Activated naive CD8-positive, alpha-beta T cell (primary cell): ENCODE measurements at regions not wholly inside any gene's neighbourhood (a gene's known extent, or its start where the extent isn't known, plus 50 kb on each side); places are given as distances from the start of the nearest gene placed in this dataset.
"Not testable (repeated sequence)": the region's sequence is repeated elsewhere in the genome, so short reads cannot be mapped to it uniquely, and the experiment has no call there.

Experiments used
- H3K27ac Mint-ChIP-seq: one replicate; pipeline ENCODE4 v1.8.0; 2021; ENCODE audit warnings: mixed read lengths
- H3K27me3 Mint-ChIP-seq: one replicate; pipeline ENCODE4 v1.8.0; 2021; ENCODE audit warnings: mixed read lengths
- H3K36me3 Mint-ChIP-seq: one replicate; pipeline ENCODE4 v1.8.0; 2021; ENCODE audit warnings: mixed read lengths
- H3K4me1 Mint-ChIP-seq: one replicate; pipeline ENCODE4 v1.8.0; 2021; ENCODE audit warnings: low read depth, mixed read lengths
- H3K4me3 Mint-ChIP-seq: one replicate; pipeline ENCODE4 v1.8.0; 2021; ENCODE audit warnings: mild to moderate bottlenecking, mixed read lengths
- H3K9me3 Mint-ChIP-seq: one replicate; pipeline ENCODE4 v1.8.0; 2021; ENCODE audit warnings: low read depth, mixed read lengths

DNA sequence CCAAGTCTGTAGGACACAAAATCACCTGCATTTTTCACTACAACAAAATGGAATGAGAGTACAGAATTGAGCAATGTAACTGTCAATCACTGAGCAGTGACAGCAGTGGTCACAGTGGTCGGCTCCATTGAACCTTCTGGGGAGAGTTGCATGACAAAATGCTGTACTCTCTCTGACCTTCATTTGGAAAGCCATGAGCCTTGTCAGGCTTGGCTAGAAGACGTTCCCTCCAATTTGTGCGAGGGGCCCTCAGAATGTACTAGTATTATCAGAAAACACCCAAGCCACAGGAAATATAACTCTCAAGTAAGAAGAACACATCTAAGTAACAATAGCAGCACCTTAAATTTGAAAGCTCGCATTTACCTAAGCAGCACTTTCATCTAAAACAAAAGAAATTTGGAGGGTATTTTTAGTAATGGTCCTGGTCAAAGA, 425.6 kb upstream of the MEF2C start:
- H3K36me3 Mint-ChIP-seq, result no peaks in the 10 kb centered on the region
- H3K27ac Mint-ChIP-seq, result no peak overlapping the region
- peaks cover 7% of the 10 kb centered on the region for H3K9me3 Mint-ChIP-seq
- peaks cover 5% of the 10 kb centered on the region for H3K4me1 Mint-ChIP-seq
- H3K27me3 Mint-ChIP-seq, result no peaks in the 10 kb centered on the region
- H3K4me3 Mint-ChIP-seq, result no peak overlapping the region

- no peaks in the 10 kb centered on the region for H3K36me3 Mint-ChIP-seq
- peaks cover 2% of the 10 kb centered on the region for H3K4me1 Mint-ChIP-seq
- H3K4me3 Mint-ChIP-seq, result no peak overlapping the region
- H3K27me3 Mint-ChIP-seq, result no peaks in the 10 kb centered on the region
- peaks cover 7% of the 10 kb centered on the region for H3K9me3 Mint-ChIP-seq
- no peak overlapping the region for H3K27ac Mint-ChIP-seq
Measured at GRCh38 chr5:89307972-89308371, 425.0 kb upstream of the MEF2C start.

- not testable (repeated sequence) for H3K4me1 Mint-ChIP-seq, H3K4me3 Mint-ChIP-seq, H3K27ac Mint-ChIP-seq, H3K9me3 Mint-ChIP-seq, H3K27me3 Mint-ChIP-seq, H3K36me3 Mint-ChIP-seq
Measured at GRCh38 chr5:89307141-89307540, 424.2 kb upstream of the MEF2C start.

DNA sequence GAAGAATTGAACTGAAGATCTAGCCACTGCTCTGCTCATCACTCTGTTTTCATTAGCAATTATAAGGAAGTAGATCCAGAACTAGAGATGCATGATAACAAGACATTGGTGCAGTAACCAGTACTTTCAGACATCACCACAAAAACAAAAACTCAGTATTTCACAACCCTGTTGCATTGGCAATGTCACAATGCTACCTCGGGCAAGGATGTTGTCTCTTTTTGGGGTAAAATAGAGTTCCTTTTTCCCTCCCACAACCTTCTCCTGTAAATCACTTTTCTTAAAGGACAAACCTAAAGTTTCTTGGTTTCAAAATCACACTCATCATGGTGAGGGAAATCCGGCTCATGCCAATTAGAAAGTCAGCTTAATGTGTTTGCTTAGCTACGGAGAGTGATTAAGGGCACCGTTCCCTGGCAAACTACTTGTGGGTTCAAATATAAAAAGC, 420.1 kb upstream of the MEF2C start:
- H3K9me3 Mint-ChIP-seq, result no peaks in the 10 kb centered on the region
- H3K27me3 Mint-ChIP-seq, result peaks cover 2% of the 10 kb centered on the region
- H3K4me3 Mint-ChIP-seq, result no peak overlapping the region
- H3K27ac Mint-ChIP-seq, result no peak overlapping the region
- H3K4me1 Mint-ChIP-seq, result no peaks in the 10 kb centered on the region
- H3K36me3 Mint-ChIP-seq, result no peaks in the 10 kb centered on the region

DNA sequence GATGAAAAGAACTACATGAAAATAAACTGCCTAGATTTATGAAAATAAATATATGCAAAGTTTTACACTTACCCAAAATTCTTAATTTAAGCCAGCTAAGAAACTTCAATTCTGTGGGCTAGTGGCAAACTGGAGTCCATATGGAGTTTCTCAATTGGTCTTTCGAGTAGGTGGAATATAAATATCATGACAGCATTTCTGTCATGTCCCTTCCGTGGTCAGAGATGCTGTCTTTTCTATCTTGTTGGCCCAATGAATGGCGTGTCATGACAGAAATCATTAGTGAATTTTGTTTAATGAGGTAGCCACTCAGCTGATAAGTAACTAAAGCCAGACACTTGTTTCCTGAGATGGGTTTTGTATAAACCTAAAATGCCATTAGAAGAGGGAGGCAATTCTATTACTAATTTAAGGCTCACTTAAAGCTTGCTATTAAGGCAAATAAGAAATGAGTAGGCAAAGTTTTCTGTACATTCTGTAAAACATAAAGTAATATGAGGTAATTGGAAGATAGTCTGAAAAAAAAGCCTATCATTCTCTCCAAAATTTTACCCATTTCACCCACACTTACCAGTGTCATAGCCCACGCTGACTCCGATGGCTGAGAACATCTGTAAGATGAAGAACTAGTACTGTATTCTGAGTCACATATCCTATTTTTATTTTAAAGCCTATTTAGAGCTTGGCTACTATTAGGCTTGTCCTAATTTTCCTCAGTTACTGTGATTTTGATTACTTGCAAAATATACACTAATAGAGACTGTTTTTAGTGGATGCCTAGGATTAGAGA, 419.3 kb upstream of the MEF2C start:
- Mint-ChIP-seq H3K4me1 (no peaks in the 10 kb centered on the region), H3K27me3 (peaks cover 2% of the 10 kb centered on the region), H3K36me3 (no peaks in the 10 kb centered on the region), H3K4me3 (no peak overlapping the region), H3K9me3 (no peaks in the 10 kb centered on the region), H3K27ac (no peak overlapping the region)

- Mint-ChIP-seq H3K27ac (no peak overlapping the region), H3K9me3 (no peaks in the 10 kb centered on the region), H3K27me3 (peaks cover 2% of the 10 kb centered on the region), H3K4me3 (no peak overlapping the region), H3K4me1 (no peaks in the 10 kb centered on the region), H3K36me3 (no peaks in the 10 kb centered on the region)
Measured at GRCh38 chr5:89301321-89302025, 418.5 kb upstream of the MEF2C start.

DNA sequence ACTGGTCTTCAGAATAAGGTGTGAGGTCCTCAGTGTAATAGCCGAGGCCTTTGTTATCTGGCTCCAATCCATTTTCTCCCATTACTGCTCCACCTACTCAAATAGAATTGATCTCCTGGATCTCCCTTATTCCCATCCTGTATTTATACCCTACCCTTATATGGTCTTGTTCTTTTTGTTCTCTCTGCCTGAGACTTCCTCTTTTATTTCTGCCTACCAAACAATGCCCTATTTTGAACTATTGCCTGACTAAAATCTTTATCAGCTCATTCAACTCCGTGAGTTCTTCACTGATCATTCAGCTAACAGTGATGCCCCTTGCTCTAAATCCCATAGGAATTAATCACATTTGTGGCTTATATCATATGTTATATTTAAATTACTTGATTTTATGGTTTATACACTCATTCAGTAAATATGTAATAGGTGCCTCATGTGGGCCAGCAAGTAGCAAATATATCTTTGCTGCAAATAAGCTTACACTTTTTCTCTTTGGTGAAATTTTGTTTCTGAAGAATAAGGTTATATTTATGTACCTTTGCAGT, 417.5 kb upstream of the MEF2C start:
- Mint-ChIP-seq H3K36me3 (no peaks in the 10 kb centered on the region), H3K4me3 (no peak overlapping the region), H3K4me1 (no peaks in the 10 kb centered on the region), H3K27ac (no peak overlapping the region), H3K9me3 (no peaks in the 10 kb centered on the region), H3K27me3 (peaks cover 2% of the 10 kb centered on the region)

GRCh38 chr5:89299998-89300397, 417.0 kb upstream of the MEF2C start:
- Mint-ChIP-seq H3K9me3 (no peaks in the 10 kb centered on the region), H3K27me3 (peaks cover 2% of the 10 kb centered on the region), H3K36me3 (no peaks in the 10 kb centered on the region), H3K4me3 (no peak overlapping the region), H3K27ac (no peak overlapping the region), H3K4me1 (no peaks in the 10 kb centered on the region)

DNA sequence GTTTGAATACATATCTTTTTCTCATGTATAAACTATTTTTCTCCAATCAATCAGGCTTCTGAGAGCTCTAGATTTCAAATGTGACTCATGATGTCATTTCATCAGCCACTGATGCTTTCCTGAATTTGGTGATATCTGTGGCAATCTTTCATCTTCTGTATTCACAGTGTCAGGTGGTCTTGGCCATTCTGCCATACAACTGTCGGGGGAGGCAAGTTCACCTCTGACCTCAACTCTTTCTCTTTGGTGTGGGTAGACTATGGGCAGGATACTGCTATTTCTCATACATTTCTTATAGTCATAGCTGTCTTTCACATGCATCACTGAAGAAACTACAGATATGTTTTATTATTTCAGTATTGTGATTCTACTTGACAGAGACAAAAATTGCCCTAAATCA, 414.1 kb upstream of the MEF2C start:
- no peak overlapping the region for H3K4me3 Mint-ChIP-seq
- peaks cover 2% of the 10 kb centered on the region for H3K27me3 Mint-ChIP-seq
- no peaks in the 10 kb centered on the region for H3K4me1 Mint-ChIP-seq
- H3K27ac Mint-ChIP-seq, result no peak overlapping the region
- no peaks in the 10 kb centered on the region for H3K9me3 Mint-ChIP-seq
- no peaks in the 10 kb centered on the region for H3K36me3 Mint-ChIP-seq

- Mint-ChIP-seq H3K36me3 (no peaks in the 10 kb centered on the region), H3K4me3 (no peak overlapping the region), H3K9me3 (no peaks in the 10 kb centered on the region), H3K4me1 (no peaks in the 10 kb centered on the region), H3K27ac (no peak overlapping the region), H3K27me3 (no peaks in the 10 kb centered on the region)
Measured at GRCh38 chr5:89293810-89294209, 410.8 kb upstream of the MEF2C start.

DNA sequence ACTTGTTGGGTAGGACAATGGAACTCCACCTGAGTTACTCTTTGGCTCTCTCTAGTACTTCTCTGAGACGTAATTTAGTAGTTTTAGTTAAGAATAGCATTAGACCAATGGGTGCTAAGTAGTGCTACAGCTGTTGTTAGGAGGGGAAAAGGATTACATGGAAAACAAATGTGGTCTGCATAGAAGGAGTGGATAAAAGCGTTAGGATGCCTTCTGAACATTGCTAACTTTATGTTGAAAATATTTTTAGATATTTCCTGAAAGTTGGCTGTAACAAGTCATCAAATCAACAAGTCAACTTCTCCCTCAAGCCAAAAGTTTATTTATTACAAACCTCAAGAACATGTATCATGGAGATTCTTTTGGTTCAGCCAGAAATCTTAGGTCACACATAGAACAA, 409.5 kb upstream of the MEF2C start:
- H3K4me3 Mint-ChIP-seq, result no peak overlapping the region
- H3K9me3 Mint-ChIP-seq, result no peaks in the 10 kb centered on the region
- no peaks in the 10 kb centered on the region for H3K27me3 Mint-ChIP-seq
- H3K4me1 Mint-ChIP-seq, result no peaks in the 10 kb centered on the region
- H3K36me3 Mint-ChIP-seq, result no peaks in the 10 kb centered on the region
- H3K27ac Mint-ChIP-seq, result no peak overlapping the region

DNA sequence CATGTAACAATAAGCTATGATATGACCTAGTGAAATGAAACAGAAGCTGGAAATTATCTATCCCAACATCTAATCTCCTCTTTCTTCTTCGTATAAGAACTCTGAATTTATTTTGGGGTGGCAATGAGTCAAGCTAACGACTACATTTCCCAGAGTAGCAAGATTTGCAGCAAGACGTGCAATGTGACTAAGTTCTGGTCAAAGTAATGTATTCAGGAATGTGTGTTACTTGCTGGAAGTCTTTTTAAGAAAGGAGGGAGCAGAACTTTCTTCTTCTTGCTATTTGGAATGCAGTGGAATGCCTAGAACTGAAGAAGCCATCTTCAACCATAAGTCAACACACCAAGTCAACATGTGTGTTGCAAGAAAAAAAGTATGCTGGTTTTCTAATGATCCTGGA, 406.6 kb upstream of the MEF2C start:
- Mint-ChIP-seq H3K9me3 (no peaks in the 10 kb centered on the region), H3K27ac (no peak overlapping the region), H3K27me3 (no peaks in the 10 kb centered on the region), H3K4me1 (no peaks in the 10 kb centered on the region), H3K36me3 (no peaks in the 10 kb centered on the region), H3K4me3 (no peak overlapping the region)

- no peaks in the 10 kb centered on the region for H3K4me1 Mint-ChIP-seq
- H3K27me3 Mint-ChIP-seq, result no peaks in the 10 kb centered on the region
- no peaks in the 10 kb centered on the region for H3K36me3 Mint-ChIP-seq
- H3K27ac Mint-ChIP-seq, result no peak overlapping the region
- H3K9me3 Mint-ChIP-seq, result no peaks in the 10 kb centered on the region
- no peak overlapping the region for H3K4me3 Mint-ChIP-seq
Measured at GRCh38 chr5:89287964-89288363, 405.0 kb upstream of the MEF2C start.

DNA sequence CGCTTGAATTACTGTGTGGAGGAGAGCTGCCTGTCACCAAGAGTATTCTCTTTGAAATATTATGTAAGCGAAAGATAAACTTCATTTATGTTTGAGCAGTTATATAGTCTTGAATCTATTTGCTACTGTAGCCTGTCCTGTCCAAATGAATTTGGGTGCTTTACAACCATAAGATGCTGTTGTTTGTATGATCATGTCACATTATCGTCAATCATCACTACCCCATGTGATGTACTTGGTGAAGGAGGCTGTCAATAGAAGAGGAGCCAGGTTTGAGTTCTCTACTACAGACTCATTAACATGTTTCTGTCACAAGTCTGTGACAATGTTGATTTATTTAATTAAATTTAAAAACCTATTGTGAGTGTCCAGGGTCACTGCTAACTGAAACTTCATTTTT, 403.3 kb upstream of the MEF2C start:
- H3K4me1 Mint-ChIP-seq, result no peaks in the 10 kb centered on the region
- H3K9me3 Mint-ChIP-seq, result no peaks in the 10 kb centered on the region
- no peak overlapping the region for H3K4me3 Mint-ChIP-seq
- H3K27ac Mint-ChIP-seq, result no peak overlapping the region
- no peaks in the 10 kb centered on the region for H3K27me3 Mint-ChIP-seq
- no peaks in the 10 kb centered on the region for H3K36me3 Mint-ChIP-seq

GRCh38 chr5:89283728-89284493, 400.9 kb upstream of the MEF2C start:
- H3K36me3 Mint-ChIP-seq, result no peaks in the 10 kb centered on the region

More at GRCh38 chr5:89283728-89284493, 400.9 kb upstream of the MEF2C start:
- no peaks in the 10 kb centered on the region for H3K27me3 Mint-ChIP-seq
- no peak overlapping the region for H3K4me3 Mint-ChIP-seq
- H3K4me1 Mint-ChIP-seq, result no peaks in the 10 kb centered on the region
- no peaks in the 10 kb centered on the region for H3K9me3 Mint-ChIP-seq
- H3K27ac Mint-ChIP-seq, result no peak overlapping the region
